ENCODE measurements at regions not wholly inside any gene's neighbourhood (a gene's known extent, or its start where the extent isn't known, plus 50 kb on each side); places are given as distances from the start of the nearest gene placed in this dataset.
"Not testable (repeated sequence)": the region's sequence is repeated elsewhere in the genome, so short reads cannot be mapped to it uniquely, and the experiment has no call there.

DNA sequence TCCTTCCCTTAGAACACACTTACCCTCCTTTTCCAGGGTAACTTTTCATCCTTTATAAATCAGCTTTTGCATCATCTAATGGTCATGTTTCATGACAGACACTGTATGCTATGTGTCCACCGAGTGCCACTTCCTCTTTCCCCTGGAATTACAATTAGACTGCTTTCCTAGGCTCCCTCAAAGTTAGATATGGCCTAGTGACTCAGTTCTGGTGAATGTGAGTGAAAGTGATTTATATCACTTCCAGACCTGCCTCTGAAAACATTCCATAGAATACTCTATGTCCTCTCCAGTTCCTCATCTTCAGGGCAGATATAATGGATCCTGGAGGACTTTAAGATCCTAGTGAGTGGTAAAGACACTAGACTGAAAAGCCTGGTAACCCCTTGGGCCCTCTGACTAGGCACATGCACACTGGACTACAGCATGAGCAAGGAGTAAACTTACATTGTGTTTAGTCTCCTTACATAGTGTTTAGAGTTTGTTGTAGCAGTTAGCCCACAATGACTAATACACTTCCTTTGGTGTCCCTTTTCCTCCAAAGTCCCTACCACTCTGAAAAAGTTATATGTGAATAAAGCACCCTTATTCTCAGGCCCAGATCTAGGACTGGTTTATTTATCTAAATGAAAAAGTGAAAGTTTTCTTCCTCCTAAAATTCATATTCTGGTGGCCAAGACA lies 59.3 kb downstream of the GPR88 start:
- no peak for DNase-seq

DNA sequence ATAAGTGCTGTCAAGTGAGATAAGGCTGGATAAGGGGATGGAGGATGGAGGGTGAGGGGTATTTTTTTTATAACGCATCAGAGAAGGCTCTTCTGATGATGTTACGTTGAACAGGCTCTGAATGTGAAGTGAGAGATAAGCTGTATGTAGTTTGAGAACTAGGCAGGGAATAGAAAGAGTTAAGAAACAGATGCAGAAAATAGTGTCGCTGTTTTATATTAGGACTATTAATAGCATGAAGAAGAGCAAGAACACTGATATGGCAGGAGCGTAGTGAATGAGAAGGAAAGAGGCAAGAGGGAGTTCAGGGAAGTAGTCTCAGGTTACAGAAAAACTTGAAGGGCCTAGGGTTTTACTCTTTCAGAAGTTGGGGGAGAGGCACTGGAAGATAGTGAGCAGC lies 59.8 kb downstream of the GPR88 start:
- no peak for DNase-seq

GRCh38 chr1:100600377-100600776 lies 62.4 kb downstream of the GPR88 start:
- DNase-seq, result not testable (repeated sequence)

DNA sequence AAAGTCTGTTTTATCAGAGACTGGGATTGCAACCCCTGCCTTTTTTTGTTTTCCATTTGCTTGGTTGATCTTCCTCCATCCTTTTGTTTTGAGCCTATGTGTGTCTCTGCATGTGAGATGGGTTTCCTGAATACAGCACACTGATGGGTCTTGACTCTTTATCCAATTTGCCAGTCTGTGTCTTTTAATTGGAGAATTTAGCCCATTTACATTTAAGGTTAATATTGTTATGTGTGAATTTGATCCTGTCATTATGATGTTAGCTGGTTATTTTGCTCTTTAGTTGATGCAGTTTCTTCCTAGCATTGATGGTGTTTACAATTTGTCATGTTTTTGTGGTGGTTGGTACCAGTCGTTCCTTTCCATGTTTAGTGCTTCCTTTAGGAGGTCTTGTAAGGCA lies 64.1 kb downstream of the GPR88 start:
- DNase-seq, result not testable (repeated sequence)

DNA sequence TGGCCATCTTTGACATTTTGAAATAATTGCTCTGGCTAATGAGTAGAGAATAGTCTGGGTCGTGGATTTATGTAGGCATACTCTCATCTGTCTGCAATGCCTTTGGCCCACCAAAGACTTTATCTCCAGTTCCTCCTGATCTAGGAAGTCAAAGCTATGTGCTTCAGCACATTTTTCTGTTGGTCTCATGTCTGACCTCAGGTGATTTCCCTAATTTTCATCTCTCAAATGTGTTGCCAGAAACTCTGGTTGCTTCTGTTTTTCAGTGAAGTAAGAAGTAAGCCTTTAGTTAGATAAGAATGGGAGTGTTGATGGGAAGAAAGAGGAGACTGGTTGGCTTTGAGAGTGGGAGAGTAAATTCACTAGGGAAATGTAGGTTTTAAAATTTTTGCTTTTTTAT lies 66.4 kb downstream of the GPR88 start:
- no peak for DNase-seq

- DNase-seq, result peak; percentile 61
Measured at GRCh38 chr1:100606438-100606837, 68.5 kb downstream of the GPR88 start.

DNA sequence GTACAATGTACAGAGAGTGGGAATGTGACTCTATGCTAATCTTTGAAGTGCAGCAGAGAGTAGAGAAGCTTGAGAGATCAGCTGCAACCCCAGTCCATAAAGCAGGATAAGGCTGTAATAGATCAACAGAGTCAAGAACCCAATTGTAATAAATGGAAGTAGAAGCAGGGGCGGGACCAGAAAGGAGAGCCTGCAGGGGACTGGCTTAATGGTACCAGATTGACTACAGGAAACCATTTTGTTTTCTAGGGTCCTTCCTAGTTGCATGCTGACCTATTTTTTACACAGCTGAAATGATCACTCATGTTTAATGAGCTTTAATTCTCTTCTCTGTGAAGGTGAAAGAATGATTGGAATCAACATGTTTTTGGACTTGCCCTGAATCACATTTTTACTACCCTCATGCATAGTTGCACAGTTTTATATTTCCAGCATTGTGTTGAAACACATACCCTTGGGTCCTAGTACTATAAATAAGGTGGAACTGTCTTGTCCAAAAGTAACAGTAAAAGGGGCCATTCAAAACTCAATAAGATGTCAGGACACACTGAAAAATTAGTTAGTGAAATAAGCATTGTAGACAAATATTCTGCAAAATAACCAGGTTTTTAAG lies 69.8 kb downstream of the GPR88 start:
- DNase-seq, result peak; percentile 2

- no peak for DNase-seq
Measured at GRCh38 chr1:100609849-100610248, 71.9 kb downstream of the GPR88 start.

GRCh38 chr1:100611086-100611485 lies 73.1 kb downstream of the GPR88 start:
- no peak for DNase-seq

DNA sequence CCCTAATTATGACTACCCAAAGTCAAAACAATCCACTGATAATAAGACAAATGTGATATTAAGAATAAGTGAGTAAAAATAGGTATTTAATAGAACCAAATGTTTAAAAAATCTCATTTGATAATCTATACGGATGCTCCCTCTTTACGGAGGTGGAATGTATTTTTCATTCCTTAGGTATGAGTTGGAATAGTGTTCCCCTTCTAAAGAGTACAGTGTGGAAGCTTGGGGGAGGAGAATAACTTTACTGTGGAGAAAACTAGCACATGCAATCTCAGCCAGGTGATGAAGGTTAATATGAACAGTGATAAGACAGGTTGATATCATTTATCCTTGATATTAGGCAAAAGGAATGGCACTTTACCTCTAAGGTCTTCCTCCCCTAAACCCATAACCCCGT lies 74.6 kb downstream of the GPR88 start:
- no peak for DNase-seq

GRCh38 chr1:100613817-100614559 lies 76.0 kb downstream of the GPR88 start:
- no peak for DNase-seq

DNA sequence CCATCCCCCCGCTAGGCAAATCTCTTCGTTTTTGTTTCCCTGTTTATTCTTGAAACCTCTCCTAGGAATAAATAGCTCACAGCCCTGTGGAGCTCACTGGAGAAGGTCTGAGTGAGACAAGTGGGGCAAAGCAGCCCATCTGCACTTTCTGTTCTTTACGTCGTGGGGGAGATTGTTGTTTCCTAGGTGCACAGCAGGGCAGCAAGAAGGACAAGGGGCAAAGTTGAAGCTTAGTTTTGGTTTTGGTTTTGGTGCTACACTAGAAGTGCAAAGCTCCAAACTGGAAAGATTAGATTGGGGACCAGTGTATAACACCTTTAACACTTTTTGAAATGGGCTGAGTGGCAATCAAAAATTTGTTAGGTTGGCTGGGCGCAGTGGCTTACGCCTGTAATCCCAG lies 76.6 kb downstream of the GPR88 start:
- no peak for DNase-seq

DNA sequence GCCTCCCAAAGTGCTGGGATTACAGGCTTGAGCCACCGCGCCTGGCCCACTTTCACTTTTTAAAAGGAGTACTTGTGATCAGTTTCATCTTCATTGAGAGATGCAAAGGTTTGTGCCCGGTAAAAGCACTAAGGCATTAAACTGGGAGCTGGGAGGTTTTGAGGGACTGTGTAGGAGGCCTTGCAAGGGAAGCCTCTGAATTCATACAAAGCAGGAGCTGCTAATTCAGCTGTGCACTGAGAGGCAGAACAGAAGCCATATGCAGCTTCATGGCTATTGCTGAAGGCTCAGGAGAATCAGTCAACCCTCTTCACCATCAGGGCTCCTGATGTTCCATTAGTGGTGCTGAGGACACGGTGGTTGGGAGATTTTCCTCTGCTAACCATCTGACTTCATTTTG lies 77.7 kb downstream of the GPR88 start:
- no peak for DNase-seq

DNA sequence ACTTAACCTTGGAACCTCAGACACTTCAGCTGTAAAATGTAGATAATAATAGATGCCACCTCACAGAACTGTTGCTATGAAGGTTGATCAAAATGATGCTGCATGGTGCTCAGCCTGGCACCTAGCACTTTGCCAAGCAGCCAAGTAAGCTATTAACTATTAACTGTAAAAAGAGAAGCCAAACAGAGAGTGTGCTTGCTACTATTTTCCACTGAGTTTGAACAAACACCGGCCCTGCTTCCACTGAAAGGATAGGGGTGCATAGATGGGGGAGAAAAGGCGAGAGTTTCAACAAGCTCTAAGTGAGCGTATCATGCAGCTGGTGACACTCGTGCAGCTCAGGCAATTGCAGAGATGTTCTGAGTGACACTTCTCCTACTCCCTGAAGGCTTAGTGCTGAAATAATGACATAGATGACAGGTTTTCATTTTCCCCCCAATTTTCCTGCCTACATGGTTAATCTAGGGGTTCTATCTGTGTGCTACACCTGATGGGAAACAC lies 78.2 kb downstream of the GPR88 start:
- no peak for DNase-seq

GRCh38 chr1:100622037-100622436 lies 84.1 kb downstream of the GPR88 start:
- DNase-seq, result peak; percentile 65

DNA sequence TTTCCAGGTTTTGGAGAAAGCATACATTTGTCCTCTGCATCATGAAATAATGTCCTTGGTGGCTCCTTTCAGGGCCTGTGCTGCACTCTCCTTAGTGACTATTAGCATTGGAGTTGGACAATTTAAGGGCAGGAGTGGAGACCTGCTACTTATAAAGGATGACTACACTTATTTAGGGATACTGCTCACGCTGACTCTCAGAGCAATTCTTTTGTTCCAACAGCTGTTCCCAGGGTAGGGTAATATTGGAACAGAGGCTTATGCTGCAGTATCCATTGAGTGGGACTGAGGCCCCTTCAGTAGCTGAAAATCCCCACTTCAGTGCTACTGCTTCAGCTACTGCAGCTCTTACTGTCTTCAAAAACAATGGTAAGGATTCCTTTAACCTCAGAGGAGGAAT lies 84.6 kb downstream of the GPR88 start:
- peak; percentile 16 for DNase-seq

- DNase-seq, result no peak
Measured at GRCh38 chr1:100622966-100623762, 85.2 kb downstream of the GPR88 start.

- no peak for DNase-seq
Measured at GRCh38 chr1:100624886-100625610, 87.1 kb downstream of the GPR88 start.

DNA sequence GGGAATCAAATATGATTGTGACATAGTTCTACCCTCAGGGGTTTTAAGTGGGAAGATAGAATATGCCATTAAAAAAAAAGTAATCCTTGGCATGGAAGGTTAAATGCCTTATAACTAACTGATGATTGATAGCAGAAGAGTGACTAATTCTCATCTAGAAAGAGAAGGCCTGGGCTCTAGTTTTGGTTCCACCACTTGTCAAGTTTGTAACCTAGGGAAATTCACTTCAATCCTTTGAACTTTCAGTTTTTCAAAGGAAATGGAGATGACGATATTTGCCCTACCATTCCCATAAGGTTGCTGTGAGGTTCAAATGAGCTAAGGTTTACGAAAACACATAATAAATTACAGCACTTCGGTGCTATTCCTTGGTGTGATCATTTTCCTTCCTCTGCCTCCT lies 88.5 kb downstream of the GPR88 start:
- DNase-seq, result no peak

DNA sequence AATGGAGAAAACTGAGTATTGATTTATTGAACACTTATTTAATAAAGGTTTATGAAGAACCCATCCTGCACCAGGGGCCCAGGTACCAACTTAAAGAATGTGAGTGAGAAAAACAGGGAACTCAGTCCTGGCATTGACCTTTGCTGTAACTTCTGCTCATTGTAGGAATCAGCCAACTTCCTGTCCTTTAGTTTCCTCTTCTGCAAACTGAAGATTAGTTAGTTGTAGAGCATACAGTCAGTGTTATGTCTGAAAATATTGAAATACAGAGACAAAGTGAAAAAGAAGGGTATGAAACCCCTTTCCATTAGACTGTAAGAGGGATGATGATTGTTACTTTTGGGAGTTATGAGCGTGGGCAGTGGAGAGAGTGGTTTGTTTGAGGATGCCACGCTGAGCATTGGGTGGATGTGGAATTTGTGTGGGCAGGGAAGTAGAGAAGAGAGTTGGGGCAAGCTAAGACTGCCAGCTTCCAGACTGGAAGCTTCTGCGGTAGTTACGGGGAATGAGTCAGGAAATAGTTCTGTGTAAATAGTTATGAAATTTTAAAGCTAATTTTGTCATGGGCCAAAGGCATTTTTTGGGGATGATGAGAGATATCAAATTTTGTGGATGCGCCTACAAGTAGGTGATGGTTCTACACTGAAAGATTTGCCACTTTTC lies 89.2 kb downstream of the GPR88 start:
- DNase-seq, result no peak

DNA sequence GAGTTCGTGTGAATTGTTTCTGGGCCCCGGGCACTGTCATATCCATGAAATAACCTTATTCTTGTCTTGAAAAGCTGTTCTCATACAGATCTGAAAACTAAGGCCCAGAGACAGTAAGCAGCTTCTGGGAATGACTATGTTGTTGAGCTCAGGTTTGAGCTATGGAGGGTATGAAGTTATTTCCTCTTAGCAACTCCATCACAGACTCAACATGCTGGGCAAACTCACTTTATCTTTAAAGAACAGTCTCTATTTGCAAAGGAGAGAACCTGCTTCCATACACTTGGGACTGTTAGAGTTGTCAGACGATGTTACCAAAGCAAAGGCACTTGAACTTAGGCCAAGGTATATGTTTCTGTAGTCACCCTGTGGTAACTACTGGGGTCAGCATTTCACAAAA lies 90.0 kb downstream of the GPR88 start:
- no peak for DNase-seq

DNA sequence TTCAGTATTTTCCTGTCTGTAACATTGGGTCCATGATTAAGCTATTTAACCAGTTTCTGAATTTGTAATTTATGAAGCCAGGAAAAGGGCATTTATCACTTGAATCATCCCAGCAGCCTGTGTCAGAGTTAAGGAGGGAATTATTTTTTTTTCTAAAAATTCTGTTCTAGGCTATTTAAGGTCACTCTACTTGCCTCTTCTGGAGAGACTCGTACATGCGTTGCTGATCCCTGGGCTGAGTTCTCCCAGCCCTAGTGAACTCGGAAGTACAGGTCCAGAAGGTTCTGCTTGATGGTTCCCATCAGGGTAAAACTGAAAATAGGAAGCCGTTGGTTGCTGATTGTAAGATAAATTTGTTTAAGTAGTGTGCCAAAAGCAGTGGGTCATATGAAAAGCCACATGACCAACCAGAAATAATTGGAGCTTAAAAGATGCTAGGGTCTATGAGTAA lies 90.7 kb downstream of the GPR88 start:
- no peak for DNase-seq
